HG03575 (cell line): ENCODE measurements at regions not wholly inside any gene's neighbourhood (a gene's known extent, or its start where the extent isn't known, plus 50 kb on each side); places are given as distances from the start of the nearest gene placed in this dataset.
A peak's percentile ranks its signal among the peaks of the same experiment; 100 is the strongest.
"Not testable (repeated sequence)": the region's sequence is repeated elsewhere in the genome, so short reads cannot be mapped to it uniquely, and the experiment has no call there.

Experiments
- ATAC-seq: cut with Tn5 transposase; IDR thresholded peaks from one replicate; pipeline ENCODE4 v1.9.1; 2021; ENCODE audit not compliant: unreplicated experiment, insufficient number of reproducible peaks, low FRiP score; ENCODE audit errors: extremely low read depth

GRCh38 chr6:163739408-163739725 is 324.8 kb downstream of the QKI start:
- ATAC-seq: no peak

- ATAC-seq: peak; percentile 78
These were observed 324.3 kb downstream of the QKI start for GRCh38 chr6:163738725-163739407.

GRCh38 chr6:163738304-163738703 is 323.8 kb downstream of the QKI start:
- no peak for ATAC-seq

- no peak for ATAC-seq
These were observed 320.6 kb downstream of the QKI start for GRCh38 chr6:163735076-163735475.

GRCh38 chr6:163733061-163733460 is 318.5 kb downstream of the QKI start:
- no peak for ATAC-seq

GRCh38 chr6:163732479-163732878 is 318.0 kb downstream of the QKI start:
- ATAC-seq: no peak

GRCh38 chr6:163732014-163732351 is 317.5 kb downstream of the QKI start:
- ATAC-seq: not testable (repeated sequence)

- no peak for ATAC-seq
These were observed 316.9 kb downstream of the QKI start for GRCh38 chr6:163731215-163732013.

- ATAC-seq: no peak
These were observed 316.0 kb downstream of the QKI start for GRCh38 chr6:163730246-163731210.

GRCh38 chr6:163729127-163729872 is 314.8 kb downstream of the QKI start:
- ATAC-seq: no peak

- ATAC-seq: no peak
These were observed 314.1 kb downstream of the QKI start for GRCh38 chr6:163728442-163729126.

- no peak for ATAC-seq
These were observed 311.6 kb downstream of the QKI start for GRCh38 chr6:163726037-163726695.

- ATAC-seq: no peak
These were observed 310.8 kb downstream of the QKI start for GRCh38 chr6:163725008-163725941.

GRCh38 chr6:163724196-163724595 is 309.7 kb downstream of the QKI start:
- no peak for ATAC-seq

GRCh38 chr6:163723759-163724158 is 309.2 kb downstream of the QKI start:
- no peak for ATAC-seq

GRCh38 chr6:163721922-163722692 is 307.6 kb downstream of the QKI start:
- no peak for ATAC-seq
